PC-9 (cell line): ENCODE measurements at regions not wholly inside any gene's neighbourhood (a gene's known extent, or its start where the extent isn't known, plus 50 kb on each side); places are given as distances from the start of the nearest gene placed in this dataset.
"Not testable (repeated sequence)": the region's sequence is repeated elsewhere in the genome, so short reads cannot be mapped to it uniquely, and the experiment has no call there.

Experiments
- BruUV-seq: library from RNA; stranded (reverse); fragments of 400-500 nt; replicated peaks from 2 replicates; lab custom pipeline; 2021; lab: Mats Ljungman, UMichigan
- CTCF ChIA-PET: fragments of 300-600 bp; sonication (Branson Sonifier 250); formaldehyde crosslinking; loops from one replicate; lab custom pipeline; 2022; ENCODE audit warnings: antibody characterized with exemption; lab: Charles Lee
- POLR2A ChIA-PET: fragments of 300-600 bp; sonication (Branson Sonifier 250); formaldehyde crosslinking; loops from one replicate; lab custom pipeline; 2022; ENCODE audit warnings: antibody characterized with exemption; ENCODE audit not compliant: unreplicated experiment; lab: Charles Lee
- DNase-seq, 2 experiments: peaks; one replicate each; pipeline versions ENCODE4 v3.0.0 to v3.0.0-alpha.2; 2015 to 2022; ENCODE audit warnings: mixed read lengths in 1 of 2
- H2AFZ ChIP-seq: fragments of 200-600 bp; sonication (generic); 2 replicates; pipeline ENCODE4 v1.8.1; 2017; ENCODE audit warnings: antibody characterized with exemption
- H3F3A ChIP-seq: fragments of 200-600 bp; sonication (generic); 2 replicates; pipeline ENCODE4 v1.8.1; 2017; ENCODE audit warnings: antibody characterized with exemption, mild to moderate bottlenecking, low read depth; ENCODE audit not compliant: insufficient read depth
- H3K27ac ChIP-seq: fragments of 200-600 bp; sonication (generic); 2 replicates; pipeline ENCODE4 v1.6.1; 2016; ENCODE audit warnings: mixed run types
- H3K27me3 ChIP-seq: fragments of 200-600 bp; sonication (generic); 2 replicates; pipeline ENCODE4 v1.6.1; 2016; ENCODE audit warnings: low read depth, mixed run types; ENCODE audit not compliant: insufficient read depth
- H3K36me3 ChIP-seq: fragments of 200-600 bp; sonication (generic); 2 replicates; pipeline ENCODE4 v1.6.1; 2016; ENCODE audit warnings: low read depth, mixed run types
- H3K4me1 ChIP-seq: fragments of 200-600 bp; sonication (generic); replicated peaks from 2 replicates; pipeline ENCODE4 v1.6.1; 2016; ENCODE audit warnings: mixed run types; ENCODE audit not compliant: insufficient read depth
- H3K4me2 ChIP-seq: fragments of 200-600 bp; sonication (generic); 2 replicates; pipeline ENCODE4 v1.6.1; 2017; ENCODE audit warnings: mixed run types
- H3K4me3 ChIP-seq: fragments of 200-600 bp; sonication (generic); 2 replicates; pipeline ENCODE4 v1.6.1; 2016; ENCODE audit warnings: mixed run types
- H3K79me2 ChIP-seq: fragments of 200-600 bp; sonication (generic); 2 replicates; pipeline ENCODE4 v1.6.1; 2017; ENCODE audit warnings: low read depth, mixed run types
- H3K9me2 ChIP-seq: fragments of 200-600 bp; sonication (generic); 2 replicates; pipeline ENCODE4 v1.8.1; 2017; ENCODE audit warnings: mild to moderate bottlenecking; ENCODE audit not compliant: insufficient read depth
- H3K9me3 ChIP-seq: fragments of 200-600 bp; sonication (generic); 2 replicates; pipeline ENCODE4 v1.8.1; 2016; ENCODE audit warnings: low read depth; ENCODE audit not compliant: insufficient read depth
- H4K20me1 ChIP-seq: fragments of 200-600 bp; sonication (generic); 2 replicates; pipeline ENCODE4 v1.8.1; 2017; ENCODE audit not compliant: insufficient read depth
- CTCF ChIP-seq: fragments of 200-600 bp; sonication (generic); conservative IDR thresholded peaks from 2 replicates; pipeline ENCODE4 v1.6.1; 2017; ENCODE audit warnings: mixed run types, antibody characterized with exemption, mild to moderate bottlenecking, moderate library complexity
- EZH2 ChIP-seq: fragments of 200-600 bp; sonication (generic); IDR thresholded peaks from 2 replicates; pipeline ENCODE4 v1.8.0; 2017; ENCODE audit warnings: antibody characterized with exemption, low read depth
- intact Hi-C: fragments of 100-400 bp; cut with micrococcal nuclease; formaldehyde crosslinking; loops from one replicate; pipeline ENCODE4 v1.10.0; 2022; ENCODE audit not compliant: unreplicated experiment

- Histone ChIP-seq H4K20me1 (no peaks in the 10 kb centered on the region), H3K27me3 (no peaks in the 10 kb centered on the region), H3K9me2 (no peaks in the 10 kb centered on the region), H2AFZ (no peak overlapping the region), H3K4me1 (no peaks in the 10 kb centered on the region), H3K4me3 (no peak overlapping the region), H3K4me2 (no peak overlapping the region), H3K9me3 (no peaks in the 10 kb centered on the region), H3K36me3 (no peaks in the 10 kb centered on the region), H3F3A (no peaks in the 10 kb centered on the region), H3K27ac (no peak overlapping the region), H3K79me2 (no peaks in the 10 kb centered on the region)
- BruUV-seq, result no TSS peak
- no peak for DNase-seq
- CTCF ChIA-PET, result no interaction called here
- TF ChIP-seq CTCF (no peak), EZH2 (no peak)
- POLR2A ChIA-PET, result no interaction called here
- intact Hi-C loops, result no loop called here
Measured at GRCh38 chr6:69527921-69528476, 268.8 kb downstream of the LMBRD1 start.

GRCh38 chr6:69515480-69515879, 281.3 kb downstream of the LMBRD1 start:
- H3K79me2 ChIP-seq, H3K4me3 ChIP-seq, intact Hi-C loops, H3K27ac ChIP-seq, CTCF ChIA-PET, DNase-seq, H3K4me1 ChIP-seq, H4K20me1 ChIP-seq, H3F3A ChIP-seq, BruUV-seq, H3K9me3 ChIP-seq, H3K27me3 ChIP-seq, H3K9me2 ChIP-seq, H3K4me2 ChIP-seq, H3K36me3 ChIP-seq, H2AFZ ChIP-seq, POLR2A ChIA-PET: not testable (repeated sequence)

GRCh38 chr6:69494595-69494994, 302.2 kb downstream of the LMBRD1 start:
- BruUV-seq, result no TSS peak
- intact Hi-C loops, result no loop called here

More at GRCh38 chr6:69494595-69494994, 302.2 kb downstream of the LMBRD1 start:
- TF ChIP-seq CTCF (no peak), EZH2 (no peak)
- ChIA-PET POLR2A (no interaction called here), CTCF (no interaction called here)
- H3K4me2 ChIP-seq, result no peak overlapping the region
- H3K4me3 ChIP-seq, result no peak overlapping the region
- H4K20me1 ChIP-seq, result no peaks in the 10 kb centered on the region
- H3K9me2 ChIP-seq, result no peaks in the 10 kb centered on the region
- no peaks in the 10 kb centered on the region for H3K4me1 ChIP-seq
- no peaks in the 10 kb centered on the region; the same call in 1 of the 2 replicates for H3F3A ChIP-seq
- no peaks in the 10 kb centered on the region for H3K79me2 ChIP-seq
- H3K36me3 ChIP-seq, result no peaks in the 10 kb centered on the region
- no peaks in the 10 kb centered on the region for H3K9me3 ChIP-seq
- DNase-seq, result no peak
- no peak overlapping the region for H3K27ac ChIP-seq
- no peaks in the 10 kb centered on the region for H3K27me3 ChIP-seq
- H2AFZ ChIP-seq, result no peak overlapping the region
